ENCODE measurements at regions not wholly inside any gene's neighbourhood (a gene's known extent, or its start where the extent isn't known, plus 50 kb on each side); places are given as distances from the start of the nearest gene placed in this dataset.

DNA sequence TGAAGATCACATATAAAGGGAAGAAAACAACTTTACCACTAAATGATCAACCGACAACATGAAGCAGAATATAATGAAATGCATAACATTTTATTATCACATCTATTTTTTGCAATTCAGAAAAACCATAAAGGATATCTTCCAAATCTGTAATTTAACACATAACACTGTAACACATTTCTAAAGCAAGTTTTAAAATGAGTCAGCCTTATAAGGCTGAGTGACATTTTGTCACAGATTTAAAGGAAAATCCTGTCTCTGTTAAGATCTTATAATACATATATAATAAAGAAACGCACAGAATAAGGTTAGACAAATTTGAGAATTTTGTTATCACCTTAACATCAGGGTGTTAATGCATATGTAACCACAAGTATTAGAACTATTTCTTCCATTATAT lies 198.4 kb upstream of the RASA1 start:
- no peak for DNase-seq

DNA sequence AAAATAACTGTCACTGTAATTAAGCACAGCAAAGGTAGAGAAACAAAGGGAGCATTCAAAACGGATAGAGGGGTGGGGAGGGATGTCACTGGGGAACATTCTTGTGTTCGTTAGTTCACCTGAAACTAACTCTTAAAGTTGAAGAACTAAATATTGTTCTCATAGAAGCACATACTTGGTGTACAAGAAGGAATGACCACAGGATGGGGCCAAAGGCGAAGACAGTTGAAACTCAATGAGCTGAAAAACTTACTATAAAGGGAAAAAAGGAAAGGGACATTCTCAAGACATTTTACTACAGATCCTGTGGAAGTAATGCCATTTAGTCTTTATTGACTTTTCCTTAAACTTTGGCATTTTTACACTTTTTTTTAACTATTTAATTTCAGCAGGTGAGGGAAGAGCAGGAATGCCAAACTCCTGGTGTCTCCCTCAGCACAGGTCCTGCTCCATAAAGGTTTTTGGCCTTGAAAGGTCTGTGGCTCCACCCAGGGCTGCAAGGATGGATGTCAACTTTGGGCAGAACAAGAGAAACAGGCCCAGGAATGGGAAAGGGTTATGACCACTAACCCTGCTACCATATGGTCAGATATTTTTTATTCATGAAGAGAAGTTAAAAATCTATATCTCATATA lies 197.6 kb upstream of the RASA1 start:
- DNase-seq, result no peak

DNA sequence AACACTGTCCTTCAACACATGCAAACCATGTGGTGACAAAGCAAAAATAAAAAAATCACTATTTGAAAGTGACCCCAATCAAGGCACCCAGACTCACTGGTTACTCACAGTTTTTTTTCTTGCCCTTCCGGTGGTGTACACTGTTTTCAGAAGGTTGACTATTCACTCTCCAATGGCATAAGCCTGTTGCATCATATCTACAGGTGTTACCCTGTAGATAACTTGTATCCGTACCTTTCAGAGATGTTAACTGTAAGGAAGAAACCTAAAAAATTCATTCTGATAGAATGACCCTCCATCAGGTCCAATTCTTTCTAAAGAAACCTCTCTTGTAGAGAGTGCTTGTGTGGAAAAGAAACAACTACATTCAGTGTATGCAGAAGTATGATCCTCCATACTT lies 193.6 kb upstream of the RASA1 start:
- DNase-seq, result no peak

DNA sequence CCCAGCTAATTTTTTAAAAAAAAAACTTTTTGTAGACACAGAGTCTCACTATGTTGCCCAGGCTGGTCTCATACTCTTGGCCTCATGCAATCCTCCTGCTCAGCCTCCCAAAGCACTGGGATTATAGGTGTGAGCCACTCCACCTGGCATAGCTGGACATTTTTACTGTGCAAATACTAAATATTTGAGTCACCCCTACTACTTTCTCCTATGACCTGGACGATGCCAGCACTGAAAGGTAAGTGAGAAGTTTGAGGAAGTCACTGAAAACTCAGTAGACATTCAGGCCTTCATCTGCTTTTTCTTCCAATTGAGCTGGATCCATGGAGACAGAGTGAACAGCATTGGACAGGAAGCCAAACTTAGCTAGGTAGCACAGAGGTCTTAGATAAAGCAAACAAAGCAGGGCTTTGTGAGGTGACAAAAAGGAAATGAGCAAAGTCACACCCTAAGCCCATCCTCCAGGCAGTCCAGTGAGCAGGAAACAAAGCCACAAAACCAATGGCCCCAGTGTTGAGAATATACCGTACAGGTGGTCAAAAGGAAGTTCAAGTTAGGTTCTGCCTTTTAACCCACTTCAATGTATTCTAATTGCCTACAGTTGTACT lies 192.6 kb upstream of the RASA1 start:
- no peak for DNase-seq

- no peak for DNase-seq
These were observed 191.3 kb upstream of the RASA1 start for GRCh38 chr5:87076411-87076810.

DNA sequence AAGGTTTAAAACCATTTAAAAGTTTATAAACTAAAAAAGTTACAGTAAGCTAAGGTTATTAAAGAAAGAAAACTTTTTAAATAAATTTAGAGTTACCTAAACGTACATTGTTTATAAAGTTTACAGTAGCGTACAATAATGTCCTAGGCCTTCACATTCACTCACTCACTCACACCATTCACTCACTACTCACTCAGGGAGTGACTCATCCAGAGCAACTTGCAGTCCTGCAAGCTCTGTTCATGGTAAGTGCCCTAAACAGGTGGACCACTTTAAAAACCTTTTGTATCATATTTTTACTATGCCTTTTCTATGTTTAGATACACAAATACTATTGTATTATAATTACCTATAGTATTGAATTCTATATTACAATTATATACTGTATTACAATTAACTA lies 190.8 kb upstream of the RASA1 start:
- no peak for DNase-seq

DNA sequence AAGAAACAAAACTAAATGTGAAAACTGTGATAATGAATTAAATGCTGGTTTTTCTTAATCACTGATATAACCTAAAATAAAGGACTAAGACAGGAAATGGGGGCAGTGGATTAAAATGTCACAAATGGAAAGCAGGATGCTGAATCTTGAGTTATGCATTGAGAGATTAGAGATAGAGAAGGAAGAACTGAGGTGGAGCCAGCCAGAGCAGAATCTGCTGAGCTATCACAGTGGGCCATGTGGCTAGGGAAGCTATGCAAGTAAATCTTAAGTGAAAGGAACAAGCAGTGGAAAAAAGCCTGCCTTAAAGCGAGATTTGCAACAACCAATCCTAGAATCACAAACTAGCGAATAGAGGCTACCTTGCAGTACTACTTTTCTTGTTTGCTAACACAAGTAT lies 188.5 kb upstream of the RASA1 start:
- DNase-seq, result no peak

DNA sequence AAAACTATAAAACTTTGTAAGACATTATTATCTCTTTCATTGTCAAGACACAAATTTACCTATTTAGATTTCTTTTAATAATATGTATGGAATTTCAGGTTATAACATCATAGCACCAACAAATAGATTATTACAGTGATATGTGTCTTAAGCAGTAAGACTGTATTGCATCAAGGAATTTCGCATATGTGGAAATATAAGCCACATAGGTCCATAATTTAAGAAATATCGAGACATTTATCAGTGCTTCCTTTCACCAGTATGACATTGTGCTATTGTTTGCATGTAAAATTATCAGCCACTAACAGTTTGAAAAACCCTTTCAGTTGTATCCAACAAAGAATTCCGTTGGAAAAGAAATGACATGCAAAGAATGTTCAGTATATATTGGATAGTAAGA lies 186.7 kb upstream of the RASA1 start:
- no peak for DNase-seq

- DNase-seq, result peak; percentile 35
These were observed 185.9 kb upstream of the RASA1 start for GRCh38 chr5:87081511-87082372.

DNA sequence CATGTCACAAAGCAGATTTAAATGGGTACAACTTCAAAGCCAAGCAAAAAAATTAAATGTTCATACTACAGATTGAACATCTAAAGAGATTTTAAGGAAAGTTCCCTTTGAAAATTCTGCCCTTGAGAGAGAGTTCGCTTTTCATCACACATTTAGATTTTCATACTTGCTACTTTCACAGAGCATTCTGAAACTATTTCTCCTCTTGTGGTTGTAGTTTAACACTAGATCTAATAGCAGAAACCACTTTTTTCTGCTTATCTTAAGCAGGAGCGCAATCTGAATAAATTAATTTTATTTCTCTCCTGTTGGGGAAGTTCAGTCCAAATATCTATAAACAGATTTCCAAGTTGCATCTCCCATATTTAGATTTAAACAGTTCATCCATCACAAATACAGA lies 173.3 kb upstream of the RASA1 start:
- no peak for DNase-seq

- no peak for DNase-seq
These were observed 172.8 kb upstream of the RASA1 start for GRCh38 chr5:87094833-87095232.

- DNase-seq, result no peak
These were observed 171.9 kb upstream of the RASA1 start for GRCh38 chr5:87095787-87096186.

DNA sequence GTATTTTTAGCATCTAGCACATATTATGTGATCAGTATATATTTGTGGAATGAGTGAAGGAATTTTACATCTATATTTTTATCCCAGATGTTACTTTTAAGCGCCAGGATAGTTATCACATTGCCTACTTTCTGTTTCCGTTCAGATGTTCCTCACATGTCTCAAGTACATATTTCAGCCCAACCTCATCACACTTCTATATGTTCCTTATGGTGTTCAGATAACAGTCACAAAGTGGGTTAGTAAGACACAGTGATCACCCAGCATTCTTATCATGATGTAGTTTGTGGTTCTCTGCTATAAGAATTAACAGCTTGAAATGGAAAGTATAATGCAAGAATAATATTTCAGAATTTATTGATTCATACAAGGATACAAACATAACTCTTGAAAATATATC lies 170.0 kb upstream of the RASA1 start:
- no peak for DNase-seq

- DNase-seq, result no peak
These were observed 168.3 kb upstream of the RASA1 start for GRCh38 chr5:87099291-87099839.

DNA sequence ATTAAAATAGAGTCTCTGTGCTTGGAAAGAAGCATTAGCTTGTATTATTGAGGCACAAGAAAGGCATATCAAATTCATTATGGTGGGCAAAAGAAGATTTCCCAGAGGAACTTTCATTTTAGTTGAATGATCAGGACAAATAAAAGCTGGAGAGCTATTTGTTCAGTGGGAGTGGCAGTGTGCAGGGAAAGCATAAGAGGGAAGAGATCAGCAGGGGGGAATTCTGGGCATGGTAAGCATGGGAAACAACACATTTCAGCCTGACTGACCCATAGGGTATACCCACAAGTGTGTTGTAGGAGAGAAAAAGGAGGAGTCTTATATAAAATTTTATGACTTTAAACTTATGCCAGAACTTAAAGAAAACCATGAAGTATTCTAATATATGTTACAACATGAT lies 167.7 kb upstream of the RASA1 start:
- DNase-seq, result no peak

GRCh38 chr5:87101321-87101720 lies 166.4 kb upstream of the RASA1 start:
- no peak for DNase-seq

DNA sequence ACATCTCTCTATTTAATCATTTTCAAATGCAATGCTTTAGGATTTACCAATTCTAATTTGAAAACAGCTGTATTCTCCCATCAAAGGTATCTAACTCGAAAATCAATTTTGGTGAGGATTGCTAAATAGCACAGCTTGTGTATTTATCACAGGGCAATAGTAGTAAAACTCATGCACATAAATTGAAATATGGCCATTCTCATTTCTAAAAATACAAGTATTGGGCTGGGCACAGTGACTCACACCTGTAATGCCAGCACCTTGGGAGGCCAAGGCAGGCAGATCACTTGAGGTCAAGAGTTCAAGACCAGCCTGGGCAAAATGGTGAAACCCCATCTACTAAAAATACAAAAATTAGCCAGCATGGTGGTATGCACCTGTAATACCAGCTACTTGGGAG lies 164.8 kb upstream of the RASA1 start:
- no peak for DNase-seq

GRCh38 chr5:87103616-87104287 lies 163.9 kb upstream of the RASA1 start:
- DNase-seq, result no peak

GRCh38 chr5:87105577-87105976 lies 162.1 kb upstream of the RASA1 start:
- DNase-seq, result no peak

DNA sequence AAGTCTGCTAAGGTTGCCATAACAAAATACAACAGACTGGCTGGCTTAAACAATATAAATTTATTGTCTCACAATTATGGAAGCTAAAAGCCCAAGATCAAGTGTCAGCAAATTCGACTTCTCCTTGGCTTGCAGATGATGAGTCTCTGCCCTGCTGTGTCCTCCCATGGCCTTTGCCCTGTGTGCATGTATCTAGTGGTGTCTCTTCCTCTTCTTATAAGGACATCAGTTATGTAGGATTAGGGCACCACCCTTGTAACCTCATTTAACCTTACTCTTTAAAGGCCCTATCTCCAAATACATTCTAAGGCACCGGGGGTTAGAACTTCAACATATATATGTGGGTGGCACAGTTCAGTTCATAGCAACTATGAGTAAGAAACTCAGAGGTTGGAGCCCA lies 157.9 kb upstream of the RASA1 start:
- DNase-seq, result no peak

- no peak for DNase-seq
These were observed 157.0 kb upstream of the RASA1 start for GRCh38 chr5:87110721-87111120.

GRCh38 chr5:87113861-87114260 lies 153.8 kb upstream of the RASA1 start:
- no peak for DNase-seq

DNA sequence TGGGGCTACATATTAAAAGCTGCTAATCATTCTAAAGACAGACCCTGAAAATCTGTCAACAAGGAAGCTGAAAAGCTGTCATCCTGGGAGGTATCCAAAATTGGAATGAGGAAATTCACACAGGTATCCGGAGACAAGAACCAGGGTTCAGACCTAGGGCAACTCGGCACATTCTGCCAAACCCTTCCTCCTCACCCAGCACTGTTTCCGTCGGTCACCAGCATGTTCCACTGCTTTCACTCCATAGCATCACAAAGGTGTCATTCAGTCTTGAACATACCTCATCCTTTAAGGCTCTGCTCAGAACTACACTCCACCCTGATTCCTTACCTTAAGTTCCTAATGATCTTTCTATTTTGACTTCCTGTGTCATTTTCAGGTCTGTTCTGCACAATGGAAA lies 153.1 kb upstream of the RASA1 start:
- DNase-seq, result no peak
